Fibroblast of upper back skin (primary cell): ENCODE measurements at regions not wholly inside any gene's neighbourhood (a gene's known extent, or its start where the extent isn't known, plus 50 kb on each side); places are given as distances from the start of the nearest gene placed in this dataset.

ENCODE experiments used
- DNase-seq: peaks from one replicate; pipeline ENCODE4 v3.0.0-alpha.2; 2013

DNA sequence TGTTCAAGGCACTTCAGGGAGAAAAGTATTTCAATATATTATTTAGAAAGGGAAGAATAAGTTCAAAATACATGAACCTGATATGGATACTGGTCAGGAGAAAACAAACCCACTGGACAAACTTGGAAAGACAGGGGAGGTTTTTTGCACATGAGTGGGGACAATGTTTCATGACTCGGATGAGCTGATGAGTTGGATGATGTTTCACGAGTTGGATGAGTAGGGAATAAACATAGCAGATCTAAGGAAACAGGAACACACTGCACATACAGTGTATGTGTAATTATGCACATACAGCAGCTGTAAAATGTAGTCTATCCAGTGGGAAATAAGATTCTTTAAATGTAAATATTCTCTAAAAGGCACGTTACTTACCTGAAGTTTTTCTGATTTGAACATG, 682.9 kb upstream of the ADAMTS5 start:
- DNase-seq, result no peak

DNA sequence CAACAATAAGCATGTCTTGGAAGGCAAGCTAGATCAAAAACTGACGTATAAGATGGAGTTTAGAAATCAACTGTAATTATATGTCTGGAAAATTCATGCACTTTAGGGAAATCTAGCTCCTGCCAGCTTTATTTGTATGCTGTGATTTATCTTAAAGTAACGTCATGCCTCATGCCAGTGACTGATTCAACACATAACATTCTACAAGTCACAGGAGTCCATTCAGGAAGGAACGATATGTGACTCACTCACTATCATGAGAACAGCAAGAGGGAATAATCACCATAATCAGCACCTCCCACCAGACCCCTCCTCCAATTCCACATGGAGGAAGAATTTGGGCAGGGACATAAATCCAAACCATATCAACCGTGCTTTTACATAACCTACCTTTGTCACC, 682.4 kb upstream of the ADAMTS5 start:
- peak; percentile 93 for DNase-seq

DNA sequence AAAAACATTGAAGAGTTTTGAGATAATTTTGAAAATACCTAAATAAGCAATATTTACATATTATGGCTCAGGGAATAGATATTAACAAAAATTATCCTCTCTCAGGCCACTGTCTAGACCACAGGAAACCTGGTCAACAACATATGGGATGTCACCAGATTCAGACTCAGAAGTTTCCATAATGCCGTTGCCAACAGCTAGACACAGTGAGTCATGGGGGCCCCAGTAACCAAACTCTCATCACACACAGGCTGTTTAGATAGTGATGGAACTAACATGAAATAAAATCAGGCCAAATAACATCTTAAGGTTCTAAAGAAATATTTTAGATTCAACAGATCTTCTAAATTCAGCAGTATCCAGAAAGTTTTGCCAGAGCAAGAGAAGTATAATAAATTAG, 681.7 kb upstream of the ADAMTS5 start:
- peak; percentile 85 for DNase-seq

DNA sequence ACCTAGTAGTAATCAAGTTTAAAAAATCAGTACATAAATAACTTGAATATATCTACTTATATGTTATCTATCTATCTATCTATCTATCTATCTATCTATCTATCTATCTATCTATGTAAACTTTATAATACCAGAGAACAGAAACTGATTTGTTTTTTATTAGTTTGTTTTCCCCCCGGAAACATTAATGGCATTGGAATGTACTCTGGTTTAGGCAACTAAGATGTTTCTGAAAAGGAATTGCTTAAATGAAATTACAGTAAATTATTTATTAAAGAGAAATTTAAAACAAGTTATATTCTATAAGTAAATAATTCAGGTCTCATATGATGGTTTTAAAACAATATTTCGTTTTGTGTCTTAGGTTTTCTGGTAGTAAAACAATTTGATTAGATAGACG, 681.0 kb upstream of the ADAMTS5 start:
- DNase-seq, result no peak

DNA sequence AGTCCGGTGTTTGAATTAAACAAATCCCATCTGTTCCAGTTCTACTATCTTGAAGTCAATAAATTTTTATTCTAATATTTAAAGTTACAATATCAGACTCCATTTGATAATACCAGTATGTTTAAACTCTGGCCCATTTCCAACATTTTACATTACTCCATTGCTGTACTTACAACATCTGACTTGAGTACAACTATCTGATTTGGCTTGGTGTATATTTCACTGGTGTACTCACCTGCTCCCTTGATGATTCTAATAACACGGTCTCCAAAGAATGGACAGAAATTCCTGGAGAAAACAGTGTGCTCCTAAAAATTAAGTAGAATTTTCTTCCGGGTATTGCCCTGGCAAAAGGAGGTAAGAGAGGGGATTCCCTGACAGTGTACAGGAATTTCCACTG, 680.5 kb upstream of the ADAMTS5 start:
- DNase-seq, result no peak

DNA sequence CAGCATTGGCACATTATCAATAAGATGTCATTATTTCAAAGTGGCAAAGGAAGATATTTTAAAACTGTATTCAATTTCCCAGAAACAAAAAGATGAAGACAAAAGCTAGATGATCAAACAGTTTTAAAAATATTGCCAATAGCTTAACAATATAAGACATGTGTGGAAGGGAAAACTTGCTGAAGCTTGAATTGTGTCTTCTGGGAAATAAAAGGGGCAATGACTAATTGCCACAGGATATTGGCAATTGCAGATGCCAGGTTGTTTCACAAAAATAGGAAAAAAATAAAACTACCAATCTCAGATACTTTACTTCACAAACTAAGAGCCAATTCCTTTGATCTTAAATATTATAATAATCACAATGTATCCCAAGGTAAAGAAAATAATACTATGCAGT, 679.8 kb upstream of the ADAMTS5 start:
- no peak for DNase-seq

DNA sequence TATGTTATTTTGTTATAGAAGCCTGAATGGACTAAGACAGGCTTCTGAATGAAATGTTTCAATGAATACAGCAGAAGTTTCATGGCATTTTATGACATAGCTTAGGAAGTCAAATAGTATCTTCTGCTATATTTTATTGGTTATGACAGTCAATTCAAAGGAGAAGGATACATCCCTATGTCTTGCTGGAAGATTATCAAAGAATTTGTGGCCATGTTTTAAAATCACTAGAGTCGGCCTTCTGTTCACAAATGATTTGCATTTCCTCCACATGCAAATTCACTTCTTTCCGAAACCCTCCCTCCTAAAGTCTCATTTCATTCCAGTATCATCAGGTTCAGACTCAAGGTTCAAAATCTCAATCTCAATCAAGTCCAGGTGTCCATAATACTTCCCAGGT, 679.2 kb upstream of the ADAMTS5 start:
- DNase-seq, result no peak

DNA sequence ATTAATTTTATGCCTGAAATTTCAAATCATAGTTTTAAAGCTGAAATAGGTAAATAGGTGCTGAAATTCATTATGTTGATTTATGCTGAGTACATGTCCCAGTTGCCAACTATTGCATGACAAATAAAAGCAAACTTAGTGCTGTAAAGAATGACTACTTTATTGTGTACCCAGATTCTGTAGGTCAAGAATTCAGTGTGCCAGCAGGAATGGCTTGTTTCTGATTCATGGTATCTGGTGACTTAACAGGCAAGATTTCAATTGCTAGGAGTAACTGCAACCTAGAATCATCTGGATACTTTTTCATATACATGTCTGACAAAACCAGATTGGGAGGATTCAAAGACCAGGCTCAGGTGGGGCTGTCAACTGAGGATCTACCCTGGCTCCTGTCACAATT, 678.4 kb upstream of the ADAMTS5 start:
- DNase-seq, result no peak

DNA sequence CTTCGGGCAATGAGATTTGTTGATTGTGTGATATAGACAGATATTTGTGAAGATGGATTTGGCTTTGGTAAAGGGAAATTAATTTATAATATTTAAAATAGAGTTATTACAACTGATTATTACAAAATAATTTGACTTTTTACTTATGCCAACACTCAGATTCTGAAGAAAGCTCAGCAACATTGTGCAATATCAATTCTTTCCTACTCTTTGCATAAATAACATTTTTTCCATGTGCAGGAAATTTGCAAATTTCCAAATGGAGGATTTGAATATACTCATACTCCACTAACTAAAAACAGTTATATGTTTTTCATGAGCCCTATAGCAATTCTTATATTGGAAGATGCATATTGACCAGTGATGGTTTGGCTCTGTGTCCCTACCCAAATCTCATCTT, 676.4 kb upstream of the ADAMTS5 start:
- DNase-seq, result no peak

DNA sequence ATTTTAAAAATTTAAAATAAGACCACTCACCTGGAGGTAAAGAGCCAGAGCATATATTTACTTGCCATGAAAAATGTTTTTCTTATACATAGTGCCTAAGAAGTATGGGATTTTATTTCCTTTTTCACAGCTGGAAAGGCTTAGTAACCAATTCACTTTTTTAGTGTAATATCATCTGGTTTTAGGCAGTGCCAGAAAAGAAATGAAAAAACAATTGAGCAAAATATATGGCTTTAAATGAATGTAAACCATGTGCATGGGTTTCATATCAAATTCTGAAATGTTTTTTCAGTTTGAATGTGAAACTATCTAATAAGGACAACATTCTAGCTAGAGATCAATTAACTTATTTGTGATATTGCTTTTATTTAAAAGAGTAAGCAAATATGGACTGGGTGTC, 672.4 kb upstream of the ADAMTS5 start:
- DNase-seq, result no peak

DNA sequence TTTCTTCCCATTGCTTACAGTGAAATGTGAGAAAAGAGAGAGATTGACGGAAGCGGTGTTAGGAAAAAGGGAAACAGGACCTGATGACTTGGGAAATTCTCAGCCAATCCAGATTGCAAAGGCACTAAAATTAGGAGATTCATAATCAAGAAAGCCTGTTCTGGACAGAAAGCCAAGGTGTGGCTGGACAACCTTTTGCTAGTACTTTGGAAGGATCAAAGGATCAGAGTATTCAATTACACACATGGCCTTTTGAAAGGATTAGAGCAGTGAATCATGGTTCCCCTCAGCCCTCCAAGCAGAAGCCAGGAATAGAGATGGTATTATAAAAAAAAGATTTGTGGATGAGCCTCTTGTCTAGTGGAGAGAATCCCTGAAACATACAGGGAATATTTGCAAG, 669.8 kb upstream of the ADAMTS5 start:
- DNase-seq, result no peak

DNA sequence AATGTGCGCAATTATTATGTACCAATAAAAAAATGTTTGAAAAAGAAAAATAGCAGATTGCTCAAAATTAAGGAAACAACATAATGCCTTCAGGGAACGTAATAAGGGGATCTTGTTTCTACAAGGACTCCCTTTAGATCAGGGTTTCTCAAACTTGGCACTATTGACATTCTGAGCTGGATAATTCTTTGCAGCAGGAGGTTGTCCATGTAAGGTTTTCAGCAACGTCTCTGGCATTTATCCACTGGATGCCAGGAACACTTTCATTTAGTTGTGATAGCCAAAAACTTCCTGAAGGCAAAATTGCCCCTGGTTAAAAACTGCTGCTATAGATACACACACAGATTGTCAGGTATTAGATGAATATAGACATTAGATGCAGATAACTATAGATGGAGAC, 666.7 kb upstream of the ADAMTS5 start:
- DNase-seq, result no peak

DNA sequence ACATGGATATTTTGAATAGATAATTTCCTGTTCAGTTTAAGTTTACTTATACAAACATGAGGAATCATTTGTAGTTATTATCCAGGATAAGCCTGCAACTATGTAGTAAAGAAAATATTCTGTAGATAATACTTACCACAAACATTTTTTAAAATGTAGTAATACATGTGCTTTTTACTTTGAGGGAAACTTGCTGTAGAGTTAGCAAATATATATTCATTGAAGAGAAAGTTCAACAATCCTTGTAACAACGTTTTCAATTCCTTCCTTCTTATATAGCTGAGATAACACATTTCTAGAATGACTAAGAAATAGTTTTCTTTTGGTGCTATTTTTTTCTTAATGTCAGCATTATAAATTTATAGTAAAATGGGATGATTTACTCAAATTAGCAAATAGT, 664.6 kb upstream of the ADAMTS5 start:
- DNase-seq, result peak; percentile 43

DNA sequence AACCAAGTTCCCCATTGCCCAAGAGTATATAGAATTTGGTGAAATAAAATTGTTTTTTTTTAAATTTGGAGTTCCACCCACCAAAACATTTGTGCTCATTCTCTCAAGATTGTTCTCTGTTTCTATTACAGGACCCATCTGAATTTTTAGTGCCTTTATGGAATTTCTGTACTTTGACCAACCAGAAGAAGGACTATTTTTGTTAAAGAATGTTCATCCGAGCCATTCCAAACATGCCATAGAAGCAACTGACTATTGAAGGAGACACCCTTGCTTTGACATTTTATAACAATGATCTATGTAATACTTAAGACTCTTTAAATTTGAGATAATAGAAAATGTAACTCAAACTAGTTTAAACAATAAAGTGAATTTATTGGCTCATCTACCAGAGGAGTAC, 655.7 kb upstream of the ADAMTS5 start:
- DNase-seq, result no peak

DNA sequence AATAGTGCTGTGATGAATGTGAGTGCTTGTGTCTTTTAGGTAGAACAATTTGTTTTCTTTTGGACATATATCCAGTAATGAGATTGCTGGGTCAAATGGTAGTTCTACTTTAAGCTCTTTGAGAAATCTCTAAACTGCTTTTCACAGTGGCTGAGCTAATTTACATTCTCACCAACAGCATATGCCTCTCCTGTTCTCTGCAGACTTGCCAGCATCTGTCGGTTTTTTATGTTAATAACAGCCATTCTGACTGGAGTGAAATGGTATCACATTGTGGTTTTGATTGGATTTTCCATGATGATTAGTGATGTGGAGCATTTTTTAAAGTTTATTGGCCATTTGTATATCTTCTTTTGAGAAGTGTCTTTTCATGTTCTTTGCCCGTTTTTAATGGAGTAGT, 647.3 kb upstream of the ADAMTS5 start:
- DNase-seq, result no peak

DNA sequence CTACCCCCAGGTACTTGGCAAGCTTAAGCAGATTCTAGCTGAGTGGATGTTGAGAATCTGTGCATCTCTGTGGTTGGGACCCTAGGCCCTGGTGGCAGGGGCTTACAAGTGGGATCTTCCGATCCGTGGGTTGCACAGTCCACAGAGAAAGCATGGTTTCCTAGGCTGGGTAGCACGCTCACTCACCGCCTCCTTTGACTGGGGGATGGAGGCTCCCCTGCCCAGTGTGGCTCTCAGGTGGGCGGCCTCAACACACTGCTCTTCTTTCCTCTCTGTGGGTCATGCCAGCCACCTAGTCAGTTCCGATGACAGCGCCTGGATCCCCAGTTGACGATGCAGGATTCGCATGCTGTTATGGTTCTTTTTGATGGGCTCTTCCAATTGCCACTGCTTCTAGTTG, 639.5 kb upstream of the ADAMTS5 start:
- DNase-seq, result no peak

DNA sequence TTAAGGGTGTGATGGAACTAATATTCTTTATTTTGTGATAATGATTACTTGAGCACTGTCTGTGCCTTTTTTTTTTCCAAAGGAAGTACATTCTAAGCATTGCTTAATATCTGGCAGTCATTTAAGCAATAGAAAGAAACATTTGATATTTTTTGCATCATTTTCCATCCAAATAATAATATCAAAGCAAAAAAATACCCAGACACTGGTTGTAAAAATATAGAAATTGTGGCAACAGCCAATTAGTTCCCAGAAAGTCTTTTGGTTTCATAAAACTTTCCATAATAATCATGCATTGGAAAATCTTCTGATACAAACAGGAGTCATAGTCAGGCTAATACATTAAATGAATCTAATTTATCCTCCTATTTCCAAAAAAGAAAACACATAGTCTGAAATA, 629.3 kb upstream of the ADAMTS5 start:
- DNase-seq, result no peak

DNA sequence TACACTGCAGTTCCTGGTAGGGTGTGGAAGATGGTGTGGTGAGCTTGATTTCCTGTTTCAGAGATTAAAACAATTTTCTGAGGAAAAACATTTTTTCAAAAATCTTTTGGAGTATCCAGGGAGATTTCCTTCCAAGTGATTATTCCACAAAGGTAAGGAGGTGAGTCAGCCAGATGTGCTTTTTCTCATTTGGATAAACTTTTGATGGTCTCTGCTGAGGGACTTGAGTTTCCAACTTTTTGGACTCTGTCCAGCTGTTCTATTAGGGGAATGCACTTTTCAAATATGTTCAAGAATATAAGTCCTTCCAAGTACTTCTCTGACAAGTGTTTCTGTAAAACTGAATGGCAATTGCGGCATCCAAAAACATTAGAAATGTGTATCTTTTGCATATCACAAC, 628.8 kb upstream of the ADAMTS5 start:
- DNase-seq, result no peak

DNA sequence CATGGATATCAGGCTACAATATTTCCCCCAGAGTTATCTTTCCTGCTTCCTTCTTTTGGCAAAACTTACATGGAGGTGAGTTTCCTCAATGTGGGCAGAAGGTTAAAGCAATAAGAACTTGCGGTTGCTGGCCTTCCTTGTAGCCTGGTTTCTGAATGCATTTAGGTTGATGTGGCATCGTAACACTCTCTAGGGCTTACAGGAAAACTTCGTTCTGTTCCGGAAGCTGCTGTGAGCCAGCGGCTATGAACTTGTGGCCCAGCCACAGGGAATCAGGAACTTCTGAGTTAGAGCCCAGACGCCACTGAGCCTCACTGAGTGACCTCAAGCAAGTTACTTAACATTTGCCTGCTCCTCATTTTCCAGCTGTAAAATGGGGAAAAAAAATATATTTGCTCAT, 623.4 kb upstream of the ADAMTS5 start:
- peak; percentile 88 for DNase-seq

DNA sequence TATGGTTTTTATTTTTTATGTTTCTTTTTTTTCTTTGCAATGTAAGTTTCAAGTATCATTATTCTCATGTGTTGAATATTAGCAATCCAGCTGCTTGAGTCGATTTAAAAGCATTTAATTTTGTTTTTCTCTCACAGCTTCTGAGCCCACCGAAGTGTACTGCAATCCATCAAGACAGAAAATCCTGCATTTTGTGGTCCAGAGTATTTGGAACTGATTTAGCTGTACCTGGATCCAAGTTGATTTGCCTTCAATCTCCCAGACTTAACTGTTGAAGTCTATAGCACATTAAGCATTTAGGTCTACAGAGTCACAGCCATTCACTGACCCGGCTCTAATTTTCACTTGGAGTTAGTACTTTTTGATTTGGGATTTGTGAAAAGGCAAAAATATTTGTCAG, 622.9 kb upstream of the ADAMTS5 start:
- DNase-seq, result no peak

DNA sequence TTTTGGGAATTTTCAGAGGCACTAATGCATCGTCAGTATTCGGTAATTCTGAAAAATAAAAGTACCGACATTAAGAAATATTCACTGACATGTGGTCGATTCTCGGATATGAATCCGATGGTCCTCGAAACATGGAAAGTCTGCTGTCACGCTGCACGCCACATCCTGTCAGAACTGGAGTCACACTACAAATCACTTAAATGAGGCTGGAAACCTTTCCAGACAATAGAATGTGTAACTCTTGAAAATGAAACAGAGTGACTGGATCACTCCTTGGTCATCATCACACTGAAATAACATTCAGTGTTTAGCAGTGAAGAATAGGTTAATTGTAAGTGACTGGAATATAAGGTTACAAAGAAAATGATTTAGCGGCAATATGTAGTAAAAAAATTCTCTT, 620.1 kb upstream of the ADAMTS5 start:
- DNase-seq, result no peak

DNA sequence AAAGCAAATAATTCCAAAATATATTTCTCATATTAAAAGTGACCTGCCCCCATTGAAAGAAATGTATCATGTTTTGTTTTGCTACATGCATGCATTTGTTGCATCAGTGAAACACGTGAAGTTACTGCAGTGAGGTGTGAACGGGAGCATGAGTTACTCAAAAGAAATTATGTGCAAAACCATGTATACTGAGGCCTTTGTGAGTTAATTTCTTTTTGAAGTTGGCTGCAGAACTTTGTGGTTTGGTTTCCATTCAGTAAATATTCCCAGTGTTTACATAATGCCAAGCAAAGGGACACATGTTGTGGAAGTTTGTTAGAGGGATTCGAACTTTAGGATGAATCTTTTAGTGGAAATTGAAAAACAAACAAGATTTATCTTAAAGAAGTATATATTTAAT, 619.4 kb upstream of the ADAMTS5 start:
- DNase-seq, result no peak

DNA sequence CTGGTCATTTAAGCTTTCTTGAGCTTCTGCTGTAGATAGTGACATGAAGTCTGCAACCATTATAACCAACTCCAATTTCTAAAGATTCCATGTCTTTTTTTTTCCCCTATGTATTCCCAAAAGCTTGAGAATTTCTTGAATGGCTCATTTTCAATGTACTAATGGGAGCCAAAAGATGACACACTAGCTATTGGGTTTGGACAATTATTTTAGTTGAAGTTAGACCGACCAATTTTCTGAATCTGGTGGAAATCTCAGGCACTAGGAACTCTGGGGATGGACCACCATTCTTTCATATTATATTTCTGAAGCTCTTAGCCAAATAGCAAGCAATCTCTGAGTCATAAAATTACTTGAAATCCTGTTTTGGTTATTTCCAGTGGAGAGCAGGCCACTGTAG, 617.4 kb upstream of the ADAMTS5 start:
- no peak for DNase-seq

DNA sequence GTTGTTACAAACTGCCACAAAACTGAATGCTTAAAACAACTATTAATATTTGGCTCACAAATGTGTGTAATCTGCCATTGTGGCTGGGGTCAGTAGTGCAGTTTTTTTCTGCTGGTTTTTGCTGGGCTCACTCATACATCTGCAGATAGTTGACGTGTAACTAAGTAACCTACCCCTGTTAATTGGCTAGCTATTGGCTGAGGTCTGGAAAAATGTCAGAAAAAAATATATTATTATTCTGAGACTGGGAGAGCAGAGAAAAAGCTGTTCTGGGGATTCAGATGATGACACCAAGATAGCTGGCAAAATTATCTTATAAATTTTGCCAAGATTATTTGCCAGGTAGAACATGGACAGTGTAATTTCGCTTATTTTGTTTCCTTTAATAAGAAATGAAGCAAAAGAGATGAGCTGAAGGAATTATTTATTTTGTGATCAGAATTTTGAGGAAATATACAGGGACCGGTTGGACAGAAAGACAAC, 616.1 kb upstream of the ADAMTS5 start:
- peak; percentile 60 for DNase-seq

DNA sequence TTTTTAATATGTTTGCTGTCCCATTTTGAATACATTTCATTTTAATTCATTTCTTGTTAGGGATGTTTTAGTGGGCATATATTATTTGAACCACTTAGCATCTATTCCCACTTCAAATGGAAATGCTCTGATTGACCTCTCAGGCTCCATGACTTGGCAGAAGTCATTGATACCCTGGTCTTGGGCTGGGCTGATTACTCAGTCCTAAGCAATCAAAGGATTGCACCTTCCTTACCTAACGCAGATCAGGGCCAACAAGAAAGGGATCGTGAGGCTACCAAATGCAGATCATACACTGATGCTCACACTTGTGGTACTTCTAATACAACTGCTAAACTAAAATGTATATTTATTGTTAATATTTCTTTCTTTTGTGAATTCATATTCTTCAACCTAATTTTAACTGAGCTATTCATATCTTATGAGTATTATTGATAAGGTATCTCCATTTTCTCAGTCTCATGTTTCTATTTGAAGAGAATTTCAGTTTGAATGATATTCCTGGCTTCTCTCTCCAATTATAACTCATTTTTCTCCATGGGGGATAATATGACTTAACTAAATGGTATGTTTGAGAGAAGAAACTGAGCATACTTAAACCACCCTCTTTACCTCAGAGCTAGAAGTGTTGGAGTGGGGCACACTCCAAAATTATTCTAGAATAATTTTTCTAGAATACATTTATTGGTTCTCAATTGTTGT, 615.5 kb upstream of the ADAMTS5 start:
- DNase-seq, result peak; percentile 67

DNA sequence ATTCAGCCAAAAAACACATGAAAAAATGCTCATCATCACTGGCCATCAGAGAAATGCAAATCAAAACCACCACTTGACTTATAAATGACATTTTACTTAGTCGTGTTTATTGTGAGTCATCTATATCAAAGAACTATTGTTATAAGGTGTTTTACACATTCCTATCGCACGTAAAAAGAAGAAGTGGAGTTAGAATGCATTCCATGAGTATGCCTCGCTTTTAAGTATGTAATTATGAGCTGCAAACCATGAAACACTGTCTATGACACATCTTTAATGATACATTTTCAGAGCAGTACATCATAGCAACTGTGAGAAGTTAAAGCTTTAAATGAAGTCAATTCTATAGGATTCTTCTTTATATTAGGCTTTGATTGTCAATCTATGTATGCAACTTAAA, 614.3 kb upstream of the ADAMTS5 start:
- peak; percentile 66 for DNase-seq
